Endothelial cell of umbilical vein (primary cell): ENCODE measurements at regions not wholly inside any gene's neighbourhood (a gene's known extent, or its start where the extent isn't known, plus 50 kb on each side); places are given as distances from the start of the nearest gene placed in this dataset.

Experiments
- BruUV-seq: library from RNA; stranded (reverse); fragments of 400-500 nt; replicated peaks from 2 replicates; lab custom pipeline; 2021; lab: Mats Ljungman, UMichigan
- CTCF ChIA-PET: fragments of 300-600, 350-600 bp; sonication (Branson Sonifier 250); formaldehyde crosslinking; loops from one replicate; lab custom pipeline; 2021; ENCODE audit warnings: antibody characterized with exemption, inconsistent platforms; lab: Charles Lee
- POLR2A ChIA-PET: fragments of 300-600, 350-600 bp; sonication (Branson Sonifier 250); formaldehyde crosslinking; loops from one replicate; lab custom pipeline; 2021; ENCODE audit warnings: antibody characterized with exemption, inconsistent platforms; lab: Charles Lee
- DNase-seq: peaks from one replicate; pipeline ENCODE4 v3.0.0-alpha.2; 2011; ENCODE audit warnings: low read depth, low spot score
- FAIRE-seq: peaks from 2 replicates; lab custom pipeline; 2011; peaks lifted over from hg19 to GRCh38; lab: Jason Lieb, UNC
- H2AFZ ChIP-seq: 2 replicates; pipeline ENCODE4 v1.6.0; 2012; ENCODE audit warnings: low read depth, low read length, control low read depth, inconsistent platforms
- H3K27ac ChIP-seq: 2 replicates; pipeline ENCODE4 v1.5.1; 2011; ENCODE audit warnings: low read depth, mild to moderate bottlenecking, control low read depth, low read length, moderate library complexity; ENCODE audit not compliant: insufficient read depth
- H3K27me3 ChIP-seq, 2 experiments: 2 replicates each; pipeline versions ENCODE4 v1.6.0 to v1.6.1; 2011; ENCODE audit warnings: low read length in 2 of 2, mixed read lengths in 1 of 2; ENCODE audit not compliant: control insufficient read depth in 2 of 2, insufficient read depth in 2 of 2
- H3K36me3 ChIP-seq, 2 experiments: 2 replicates in 1 of 2; 3 replicates in 1 of 2; pipeline ENCODE4 v1.5.1; 2011; ENCODE audit warnings: low read length in 2 of 2, mild to moderate bottlenecking in 1 of 2, moderate library complexity in 1 of 2; ENCODE audit not compliant: control insufficient read depth in 2 of 2, insufficient read depth in 2 of 2; ENCODE audit errors: extremely low read depth in 1 of 2
- H3K4me1 ChIP-seq: 3 replicates; pipeline ENCODE4 v1.5.1; 2011; ENCODE audit warnings: mild to moderate bottlenecking, low read length; ENCODE audit not compliant: control insufficient read depth, insufficient read depth; ENCODE audit errors: extremely low read depth
- H3K4me2 ChIP-seq: 2 replicates; pipeline ENCODE4 v1.6.1; 2011; ENCODE audit warnings: low read length, control low read depth, mixed read lengths; ENCODE audit not compliant: insufficient read depth
- H3K4me3 ChIP-seq, 3 experiments: fragments of 200-600 bp in 1 of 3; sonication (generic), shearing (Covaris generic) in 1 of 3; replicated peaks in 1 of 3; 2 replicates each; pipeline ENCODE4 v1.5.1; 2011 to 2016; ENCODE audit warnings: control low read depth in 3 of 3, low read length in 3 of 3, mild to moderate bottlenecking in 2 of 3, inconsistent platforms in 1 of 3, low read depth in 1 of 3, moderate library complexity in 1 of 3; ENCODE audit not compliant: insufficient read depth in 1 of 3
- H3K79me2 ChIP-seq: 2 replicates; pipeline ENCODE4 v1.6.0; 2012; ENCODE audit warnings: low read length, inconsistent platforms; ENCODE audit not compliant: control insufficient read depth, insufficient read depth
- H3K9ac ChIP-seq: replicated peaks from 2 replicates; pipeline ENCODE3; 2011; ENCODE audit warnings: low read length, control low read depth; ENCODE audit not compliant: insufficient read depth; ENCODE audit errors: extremely low read depth
- H3K9me1 ChIP-seq: replicated peaks from 3 replicates; pipeline ENCODE4 v1.6.0; 2011; ENCODE audit warnings: mild to moderate bottlenecking, low read length; ENCODE audit not compliant: control insufficient read depth, insufficient read depth; ENCODE audit errors: extremely low read depth
- H3K9me3 ChIP-seq: replicated peaks from 2 replicates; pipeline ENCODE4 v1.5.1; 2012; ENCODE audit warnings: low read length, inconsistent platforms; ENCODE audit not compliant: control insufficient read depth, insufficient read depth
- H4K20me1 ChIP-seq: replicated peaks from 2 replicates; pipeline ENCODE3; 2011; ENCODE audit warnings: mild to moderate bottlenecking, low read length; ENCODE audit not compliant: control insufficient read depth, insufficient read depth; ENCODE audit errors: extremely low read depth
- CTCF ChIP-seq, 2 donors: IDR thresholded peaks; 1 replicate in 1 of 2; 2 replicates in 1 of 2; pipeline ENCODE4 v1.5.1; 2011; ENCODE audit warnings: low read length in 2 of 2, mild to moderate bottlenecking in 2 of 2, moderate library complexity in 2 of 2, control low read depth in 1 of 2, inconsistent platforms in 1 of 2, low read depth in 1 of 2; ENCODE audit not compliant: insufficient read depth in 1 of 2; ENCODE audit errors: extremely low read depth in 1 of 2
- EZH2 ChIP-seq: IDR thresholded peaks from 2 replicates; pipeline ENCODE4 v1.6.1; 2012; ENCODE audit warnings: borderline replicate concordance, low read depth, mild to moderate bottlenecking, moderate library complexity, low read length, inconsistent platforms; ENCODE audit not compliant: severe bottlenecking
- FOS ChIP-seq: IDR thresholded peaks from 2 replicates; pipeline ENCODE4 v1.6.1; 2011; ENCODE audit warnings: mild to moderate bottlenecking, low read length, moderate library complexity, borderline replicate concordance; ENCODE audit not compliant: insufficient read depth
- GATA2 ChIP-seq: IDR thresholded peaks from 2 replicates; pipeline ENCODE4 v1.7.0; 2011; ENCODE audit warnings: low read depth, mild to moderate bottlenecking, moderate library complexity, mixed read lengths, low read length; ENCODE audit not compliant: insufficient read length, insufficient read depth
- JUN ChIP-seq: IDR thresholded peaks from 2 replicates; pipeline ENCODE4 v1.6.1; 2011; ENCODE audit warnings: borderline replicate concordance, low read depth; ENCODE audit not compliant: insufficient read length, insufficient read depth
- MAX ChIP-seq: IDR thresholded peaks from 2 replicates; pipeline ENCODE4 v1.6.1; 2011; ENCODE audit not compliant: insufficient read depth, insufficient read length
- MYC ChIP-seq: IDR thresholded peaks from one replicate; pipeline ENCODE4 v1.6.1; 2011; ENCODE audit warnings: mild to moderate bottlenecking, low read depth, low read length
- POLR2A ChIP-seq: IDR thresholded peaks from 2 replicates; pipeline ENCODE4 v1.6.1; 2012; ENCODE audit warnings: low read depth, mild to moderate bottlenecking, control low read depth, low read length
- POLR2AphosphoS5 ChIP-seq: IDR thresholded peaks from 2 replicates; pipeline ENCODE4 v1.6.1; 2012; ENCODE audit warnings: low read depth, mild to moderate bottlenecking, control low read depth, low read length, moderate library complexity; ENCODE audit not compliant: insufficient read depth
- dilution Hi-C: fragments of 300-500 bp; cut with MboI; formaldehyde crosslinking; loops from one replicate; pipeline ENCODE4 v1.15.0; 2019; ENCODE audit warnings: low sequenced_read_pairs; ENCODE audit not compliant: extremely low pct_ligation_motif_present
- intact Hi-C: fragments of 100-400 bp; cut with micrococcal nuclease; formaldehyde crosslinking; loops from one replicate; pipeline ENCODE4 v1.10.0; 2022

- no peaks in the 10 kb centered on the region for H3K79me2 ChIP-seq
- TF ChIP-seq POLR2AphosphoS5 = no peak
- no peak for TF ChIP-seq JUN
- no peak for TF ChIP-seq EZH2
- TF ChIP-seq MYC = no peak
- no peak for TF ChIP-seq GATA2
- no peak for TF ChIP-seq FOS
- TF ChIP-seq POLR2A = no peak
- TF ChIP-seq CTCF (IDR thresholded peaks at IDR 0.05; ENCODE audit: extremely low read depth in 1 of 2, insufficient read depth in 1 of 2, low read depth in 1 of 2, low read length in 2 of 2) = no peak
- no peak for TF ChIP-seq MAX
- no peak for FAIRE-seq
- no peaks in the 10 kb centered on the region for H3K36me3 ChIP-seq
- dilution Hi-C loops = no loop called here
- H3K9ac ChIP-seq = no peak overlapping the region
- no peaks in the 10 kb centered on the region for H3K9me3 ChIP-seq
- no peak for DNase-seq
- ChIA-PET CTCF (interaction anchor here (0.7 kb wide), 1 partner anchor 16 kb away, joined by 3 read pairs; no protein-coding TSS in a partner anchor), POLR2A (no interaction called here)
- H3K4me2 ChIP-seq = no peak overlapping the region
- no peak overlapping the region for H3K4me3 ChIP-seq
- no peaks in the 10 kb centered on the region for H3K4me1 ChIP-seq
- no peak overlapping the region for H2AFZ ChIP-seq
- intact Hi-C loops = no loop called here
- H3K27me3 ChIP-seq = peaks cover 7 to 11% of the 10 kb centered on the region in 2 experiments
- no TSS peak for BruUV-seq
- no peaks in the 10 kb centered on the region for H4K20me1 ChIP-seq
- no peak overlapping the region for H3K27ac ChIP-seq
- H3K9me1 ChIP-seq = no peaks in the 10 kb centered on the region
Observed at GRCh38 chr5:68479524-68479923, 264.0 kb downstream of the PIK3R1 start.
